ENCODE measurements at regions not wholly inside any gene's neighbourhood (a gene's known extent, or its start where the extent isn't known, plus 50 kb on each side); places are given as distances from the start of the nearest gene placed in this dataset.

- POLR2A ChIA-PET = no interaction called here
- CTCF ChIA-PET = no interaction called here
- no peak for TF ChIP-seq CTCF (IDR thresholded peaks at IDR 0.05; ENCODE audit: insufficient read depth, low read length, missing control alignments)
- no peak for DNase-seq (ENCODE audit: low read depth, low spot score)
- no peak overlapping the region for H3K4me3 ChIP-seq (ENCODE audit: low read depth, low read length)
Observed at GRCh38 chr2:793236-793635, 116.0 kb upstream of the TMEM18 start.

GRCh38 chr2:792687-793086 lies 115.5 kb upstream of the TMEM18 start:
- no peak for TF ChIP-seq CTCF (IDR thresholded peaks at IDR 0.05; ENCODE audit: insufficient read depth, low read length, missing control alignments)
- ChIA-PET POLR2A (no interaction called here), CTCF (no interaction called here)
- no peak overlapping the region for H3K4me3 ChIP-seq (ENCODE audit: low read depth, low read length)
- DNase-seq (ENCODE audit: low read depth, low spot score) = no peak

GRCh38 chr2:790634-791245 lies 113.5 kb upstream of the TMEM18 start:
- ChIA-PET POLR2A (no interaction called here), CTCF (no interaction called here)
- DNase-seq (ENCODE audit: low read depth, low spot score) = no peak
- TF ChIP-seq CTCF (IDR thresholded peaks at IDR 0.05; ENCODE audit: insufficient read depth, low read length, missing control alignments) = no peak
- no peak overlapping the region for H3K4me3 ChIP-seq (ENCODE audit: low read depth, low read length)

GRCh38 chr2:790081-790480 lies 112.9 kb upstream of the TMEM18 start:
- POLR2A ChIA-PET = no interaction called here
- CTCF ChIA-PET = no interaction called here
- no peak overlapping the region for H3K4me3 ChIP-seq (ENCODE audit: low read depth, low read length)
- DNase-seq (ENCODE audit: low read depth, low spot score) = no peak
- TF ChIP-seq CTCF (IDR thresholded peaks at IDR 0.05; ENCODE audit: insufficient read depth, low read length, missing control alignments) = no peak

- POLR2A ChIA-PET = no interaction called here
- CTCF ChIA-PET = no interaction called here
- TF ChIP-seq CTCF (IDR thresholded peaks at IDR 0.05; ENCODE audit: insufficient read depth, low read length, missing control alignments) = no peak
- H3K4me3 ChIP-seq (ENCODE audit: low read depth, low read length) = no peak overlapping the region
- no peak for DNase-seq (ENCODE audit: low read depth, low spot score)
Observed at GRCh38 chr2:789529-789928, 112.3 kb upstream of the TMEM18 start.

GRCh38 chr2:788227-789032 lies 111.2 kb upstream of the TMEM18 start:
- DNase-seq (ENCODE audit: low read depth, low spot score) = no peak
- ChIA-PET CTCF (no interaction called here), POLR2A (no interaction called here)
- H3K4me3 ChIP-seq (ENCODE audit: low read depth, low read length) = no peak overlapping the region
- no peak for TF ChIP-seq CTCF (IDR thresholded peaks at IDR 0.05; ENCODE audit: insufficient read depth, low read length, missing control alignments)
